HG03378 (cell line): ENCODE measurements at regions not wholly inside any gene's neighbourhood (a gene's known extent, or its start where the extent isn't known, plus 50 kb on each side); places are given as distances from the start of the nearest gene placed in this dataset.
"Not testable (repeated sequence)": the region's sequence is repeated elsewhere in the genome, so short reads cannot be mapped to it uniquely, and the experiment has no call there.

Source experiments
- ATAC-seq: cut with Tn5 transposase; IDR thresholded peaks from one replicate; pipeline ENCODE4 v1.9.1; 2021; ENCODE audit warnings: mild to moderate bottlenecking, moderate library complexity; ENCODE audit not compliant: unreplicated experiment

DNA sequence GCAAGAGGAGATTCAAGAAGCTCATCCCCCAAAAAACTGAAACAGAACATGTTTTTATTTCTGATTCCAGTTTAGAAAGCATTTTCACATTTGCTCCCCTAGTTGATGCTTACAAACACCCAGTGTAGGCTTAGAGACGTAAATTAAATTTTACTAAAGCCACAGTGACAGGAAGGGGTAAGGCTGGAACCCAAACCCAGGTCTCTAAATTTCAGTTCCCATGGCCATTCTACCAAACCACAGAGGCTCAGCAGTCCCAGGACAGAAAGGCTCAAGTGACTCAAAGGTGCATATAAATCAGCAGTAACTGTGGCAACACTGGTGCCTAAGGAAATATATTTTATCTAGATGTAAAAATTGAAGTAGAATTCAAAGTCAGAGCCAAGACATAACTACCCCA lies 128.7 kb downstream of the CEP120 start:
- ATAC-seq, result peak; percentile 44

DNA sequence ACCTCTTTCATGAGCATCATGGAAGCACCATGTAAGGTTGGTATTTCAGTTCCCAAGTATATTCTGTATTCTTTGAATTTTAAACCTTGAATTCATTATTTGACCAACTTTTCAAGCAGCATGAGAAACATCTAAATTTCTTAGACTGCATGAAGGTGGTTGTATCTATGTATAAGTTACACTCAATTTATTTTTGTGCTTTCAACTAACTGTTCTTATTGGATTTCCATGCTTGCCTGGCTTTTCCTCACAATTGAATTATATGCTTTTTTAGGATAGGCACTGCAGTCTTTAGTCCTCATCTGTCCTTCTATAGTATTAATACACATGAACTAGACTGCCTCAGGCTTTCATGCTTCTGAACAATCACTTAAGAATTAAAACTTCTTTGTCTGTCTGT lies 134.0 kb downstream of the CEP120 start:
- ATAC-seq, result no peak

DNA sequence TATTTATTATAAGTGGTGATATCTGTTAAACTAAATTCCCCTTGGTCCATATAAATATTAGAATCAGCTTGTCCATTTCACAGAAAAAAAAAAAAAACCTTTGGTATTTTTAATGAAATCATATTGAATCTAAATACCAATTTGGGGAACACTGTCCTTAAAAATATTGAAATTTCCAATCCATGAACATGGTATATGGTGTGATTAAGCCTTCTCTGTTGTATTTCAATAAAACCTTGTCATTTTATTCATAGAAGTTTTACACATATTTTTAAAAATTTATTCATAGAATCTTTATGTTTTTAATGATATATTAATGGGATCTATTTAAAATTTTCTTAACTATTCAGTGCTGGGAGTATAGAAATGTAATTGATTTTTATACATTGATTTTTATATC lies 135.3 kb downstream of the CEP120 start:
- no peak for ATAC-seq

GRCh38 chr5:123286891-123287290 lies 136.3 kb downstream of the CEP120 start:
- ATAC-seq, result no peak

DNA sequence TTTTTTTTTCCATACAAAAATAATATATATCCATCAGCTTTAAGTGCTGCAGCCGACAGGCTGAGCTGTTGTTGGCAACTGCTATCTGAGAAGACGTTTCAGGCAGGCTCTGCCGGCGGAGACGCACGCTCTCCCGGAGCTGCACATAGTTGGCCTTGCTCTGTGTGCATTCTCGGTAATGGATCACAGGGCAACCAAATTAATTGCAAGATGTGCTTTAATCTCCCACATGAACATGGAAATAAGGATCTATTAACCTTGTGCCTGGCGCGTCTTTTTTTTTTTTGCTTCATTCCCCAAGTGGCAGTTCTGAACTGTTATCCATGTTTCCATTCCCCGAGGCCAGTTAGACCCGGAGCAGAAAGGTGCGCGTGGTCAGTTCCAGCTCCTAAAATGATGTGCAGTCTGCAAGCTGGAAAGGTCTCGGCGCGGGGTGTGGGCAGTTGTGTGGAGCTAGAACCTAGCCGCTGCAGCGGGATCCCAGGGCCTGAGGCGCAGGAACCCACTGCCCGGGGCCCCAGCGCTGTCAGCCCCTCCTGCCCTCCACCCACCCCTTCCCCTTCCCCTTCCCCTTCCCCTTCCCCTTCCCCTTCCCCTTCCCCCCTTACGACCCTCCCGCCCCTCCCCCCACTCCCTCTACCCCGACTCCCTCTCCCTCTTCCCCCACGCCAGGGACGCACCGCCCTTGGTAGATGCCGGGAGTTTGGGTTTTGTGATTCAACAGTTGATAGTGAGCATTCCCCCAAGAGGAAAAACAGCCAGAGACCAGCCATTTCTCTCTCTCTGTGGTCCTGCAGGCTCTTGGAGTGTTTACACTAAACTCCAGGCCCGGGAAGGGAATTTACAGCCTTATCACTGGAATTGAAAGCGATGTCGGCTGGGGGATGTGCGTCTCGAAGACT lies 137.8 kb downstream of the CEP120 start:
- no peak for ATAC-seq

- no peak for ATAC-seq
Observed at GRCh38 chr5:123283499-123283898, 139.7 kb downstream of the CEP120 start.

- ATAC-seq, result no peak
Observed at GRCh38 chr5:123283031-123283430, 140.2 kb downstream of the CEP120 start.

GRCh38 chr5:123282444-123282843 lies 140.8 kb downstream of the CEP120 start:
- no peak for ATAC-seq

DNA sequence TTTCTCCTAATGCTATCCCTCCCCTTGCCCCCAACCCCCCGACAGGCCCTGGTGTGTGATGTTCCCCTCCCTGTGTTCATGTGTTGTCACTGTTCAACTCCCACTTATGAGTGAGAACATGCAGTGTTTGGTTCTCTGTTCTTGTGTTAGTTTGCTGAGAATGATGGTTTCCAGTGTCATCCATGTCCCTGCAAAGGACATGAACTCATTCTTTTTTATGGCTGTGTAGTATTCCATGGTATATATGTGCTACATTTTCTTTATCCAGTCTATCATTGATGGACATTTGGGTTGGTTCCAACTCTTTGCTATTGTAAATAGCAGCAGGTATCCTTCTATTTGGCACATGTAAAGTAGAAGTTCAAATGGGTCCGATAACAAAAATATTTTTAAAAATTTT lies 142.3 kb downstream of the CEP120 start:
- ATAC-seq, result not testable (repeated sequence)

DNA sequence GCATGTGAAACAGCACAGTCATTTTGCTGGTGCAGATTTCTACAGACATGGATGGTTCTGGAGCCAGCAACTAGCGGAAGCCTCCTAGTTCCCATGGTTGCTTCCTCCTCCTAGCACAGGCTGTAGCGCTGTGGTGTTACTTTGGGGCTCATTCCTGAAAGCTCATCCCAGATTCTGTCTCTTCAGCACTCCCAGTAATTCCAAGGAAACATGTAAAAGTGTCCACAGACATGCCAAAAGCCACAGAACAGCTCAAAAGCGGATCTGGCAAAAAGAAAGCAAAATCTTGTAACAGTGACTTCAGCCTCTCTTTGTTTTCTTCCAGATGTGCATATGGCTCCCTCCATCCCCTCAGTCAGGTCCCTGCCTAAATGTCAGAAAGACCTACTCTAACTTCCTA lies 144.1 kb downstream of the CEP120 start:
- no peak for ATAC-seq

DNA sequence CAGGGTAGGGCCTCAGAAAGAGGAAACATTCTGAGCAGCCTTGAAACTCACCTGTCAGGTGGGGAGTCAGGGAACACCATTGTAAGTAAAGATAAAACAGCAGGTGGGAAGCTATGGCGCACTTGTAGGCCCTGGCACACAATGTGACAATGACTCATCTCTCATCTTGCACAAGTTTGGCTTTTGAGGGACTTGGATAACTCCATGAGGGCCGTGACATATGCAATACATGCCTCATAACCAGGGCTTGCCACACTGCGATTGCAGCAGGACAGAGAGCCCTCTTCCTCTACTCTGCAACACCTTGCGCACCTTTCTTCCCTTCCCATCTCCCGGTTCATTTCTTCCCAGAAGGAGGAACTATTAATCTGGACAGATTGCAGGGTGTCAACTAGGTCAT lies 144.9 kb downstream of the CEP120 start:
- no peak for ATAC-seq

GRCh38 chr5:123273984-123274383 lies 149.2 kb downstream of the CEP120 start:
- no peak for ATAC-seq

GRCh38 chr5:123273095-123273494 lies 150.1 kb downstream of the CEP120 start:
- ATAC-seq, result no peak

- ATAC-seq, result no peak
Observed at GRCh38 chr5:123269851-123270250, 153.4 kb downstream of the CEP120 start.

DNA sequence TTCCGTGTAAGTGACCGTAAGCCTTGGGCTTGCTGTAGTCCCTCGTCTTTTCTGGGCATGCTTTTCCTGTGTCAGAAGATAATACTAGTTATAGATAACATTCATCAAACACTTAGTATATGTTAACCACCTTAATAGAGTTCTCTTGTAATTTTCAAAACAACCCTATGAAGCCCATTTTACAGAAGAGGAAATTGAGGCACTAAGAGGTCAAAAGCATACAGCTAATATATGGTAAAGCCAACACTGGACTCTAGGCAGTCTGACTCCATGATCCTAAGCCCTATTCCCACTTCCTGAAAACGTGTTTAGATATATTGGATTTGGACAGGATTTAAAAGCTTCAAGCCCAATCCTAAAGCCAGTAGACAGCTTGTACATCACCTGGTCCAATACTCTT lies 153.8 kb downstream of the CEP120 start:
- no peak for ATAC-seq

- no peak for ATAC-seq
Observed at GRCh38 chr5:123266365-123266764, 156.8 kb downstream of the CEP120 start.

GRCh38 chr5:123265551-123265950 lies 157.7 kb downstream of the CEP120 start:
- ATAC-seq, result no peak

DNA sequence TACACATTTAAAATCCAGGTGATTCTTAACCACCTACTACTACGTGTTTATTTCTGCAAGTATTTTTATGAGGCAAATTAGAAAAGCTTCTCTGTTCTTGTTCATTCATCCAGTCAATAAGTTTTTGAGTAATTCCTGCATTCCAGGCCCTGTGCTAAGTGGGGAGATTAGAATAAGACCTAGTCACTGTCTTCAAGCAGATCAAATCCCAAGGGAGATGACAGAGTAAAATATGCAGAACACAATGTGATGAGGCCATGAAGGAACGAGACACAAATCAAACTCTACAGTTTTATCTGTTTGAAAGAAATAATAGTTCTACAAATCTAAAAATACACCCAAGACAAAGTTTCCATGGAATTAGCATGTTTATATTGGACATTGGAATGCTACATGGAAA lies 158.8 kb downstream of the CEP120 start:
- ATAC-seq, result no peak

- ATAC-seq, result no peak
Observed at GRCh38 chr5:123263859-123264258, 159.3 kb downstream of the CEP120 start.

- ATAC-seq, result no peak
Observed at GRCh38 chr5:123262216-123262823, 160.9 kb downstream of the CEP120 start.

DNA sequence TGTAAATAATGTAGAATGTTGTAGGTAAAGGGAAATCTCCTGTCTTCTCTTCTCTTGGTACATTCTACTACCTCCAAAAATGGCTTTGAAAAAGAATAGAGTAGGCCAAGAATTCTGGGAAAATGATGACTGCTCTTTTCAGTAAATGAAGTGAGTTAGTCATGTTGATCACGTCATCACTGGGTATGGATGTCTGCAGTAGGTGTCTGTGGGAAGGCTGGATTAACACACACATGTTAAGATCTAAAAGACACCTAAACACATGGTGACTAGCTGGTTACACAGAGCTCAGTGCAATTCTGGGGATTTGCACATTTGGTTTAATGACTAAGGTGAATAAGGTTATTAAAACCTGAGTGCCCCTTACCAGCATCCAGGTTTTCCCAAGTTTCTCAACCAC lies 161.5 kb downstream of the CEP120 start:
- no peak for ATAC-seq

- ATAC-seq, result no peak
Observed at GRCh38 chr5:123249446-123249845, 160.4 kb downstream of the PRDM6 start.
